Ovary (tissue), 3 donors: ENCODE measurements at regions not wholly inside any gene's neighbourhood (a gene's known extent, or its start where the extent isn't known, plus 50 kb on each side); places are given as distances from the start of the nearest gene placed in this dataset.

Source experiments
- CTCF ChIP-seq, 3 donors: fragments of 450-650 bp in 2 of 3; fragments of 200-600 bp in 1 of 3; IDR thresholded peaks; one replicate each; pipeline versions ENCODE4 v1.5.1 to v1.8.0; 2016 to 2022; ENCODE audit warnings: antibody characterized with exemption in 3 of 3, mild to moderate bottlenecking in 1 of 3
- EP300 ChIP-seq: sonication (generic); formaldehyde crosslinking; IDR thresholded peaks from one replicate; pipeline ENCODE4 v1.6.1; 2017; ENCODE audit warnings: antibody characterized with exemption
- POLR2A ChIP-seq: fragments of 450-650 bp; IDR thresholded peaks from one replicate; pipeline ENCODE4 v1.6.1; 2017; ENCODE audit warnings: antibody characterized with exemption, mild to moderate bottlenecking, moderate library complexity
- donor health status: DM: no; HTN: no; CAD: no.

- TF ChIP-seq POLR2A (no peak), CTCF (IDR thresholded peaks at IDR 0.05) (no peak), EP300 (no peak)
Observed at GRCh38 chr6:66725670-66726069, 1018.6 kb upstream of the EYS start.
